GM23338 (cell line): ENCODE measurements at regions not wholly inside any gene's neighbourhood (a gene's known extent, or its start where the extent isn't known, plus 50 kb on each side); places are given as distances from the start of the nearest gene placed in this dataset.

ENCODE experiments used
- EZH2 ChIP-seq: fragments of 200-600 bp; sonication (generic); IDR thresholded peaks from one replicate; pipeline ENCODE4 v1.8.0; 2017; ENCODE audit warnings: antibody characterized with exemption, mild to moderate bottlenecking, low read depth; ENCODE audit not compliant: unreplicated experiment
- EZH2phosphoT487 ChIP-seq: fragments of 200-600 bp; sonication (generic); IDR thresholded peaks from one replicate; pipeline ENCODE4 v1.8.1; 2018; ENCODE audit warnings: antibody characterized with exemption; ENCODE audit not compliant: unreplicated experiment
- POLR2AphosphoS5 ChIP-seq: IDR thresholded peaks from 2 replicates; pipeline ENCODE4 v1.6.1; 2016; ENCODE audit warnings: antibody characterized with exemption, low read depth
- TF ChIP-seq, protein P1 (sequence below), 2 experiments: fragments of 200-600 bp in 1 of 2; sonication (generic) in 1 of 2; conservative IDR thresholded peaks; 2 replicates each; pipeline versions ENCODE4 v1.5.1 to v1.6.1; 2016 to 2017; ENCODE audit warnings: antibody characterized with exemption in 2 of 2, low read depth in 2 of 2, mild to moderate bottlenecking in 2 of 2, moderate library complexity in 1 of 2

DNA sequence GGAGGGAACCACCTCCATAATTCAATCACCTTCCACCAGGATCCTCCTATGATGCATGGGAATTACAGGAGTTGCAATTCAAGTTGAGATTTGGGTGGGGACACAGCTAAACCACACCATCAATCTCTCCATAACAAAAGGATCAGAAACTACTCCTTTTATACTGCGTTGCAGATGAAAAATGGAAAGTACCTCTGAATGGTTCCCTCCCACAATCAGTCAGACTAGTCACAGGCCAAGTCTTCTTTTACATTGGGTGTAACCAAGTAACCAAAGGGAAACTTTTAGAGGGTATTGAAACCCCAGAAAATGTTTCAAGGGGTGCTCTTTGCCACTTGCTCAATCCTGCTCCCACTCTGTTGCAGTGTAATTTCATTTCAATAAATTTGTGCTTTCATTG, 504.3 kb upstream of the CNTN3 start:
- TF ChIP-seq, protein P1, sequence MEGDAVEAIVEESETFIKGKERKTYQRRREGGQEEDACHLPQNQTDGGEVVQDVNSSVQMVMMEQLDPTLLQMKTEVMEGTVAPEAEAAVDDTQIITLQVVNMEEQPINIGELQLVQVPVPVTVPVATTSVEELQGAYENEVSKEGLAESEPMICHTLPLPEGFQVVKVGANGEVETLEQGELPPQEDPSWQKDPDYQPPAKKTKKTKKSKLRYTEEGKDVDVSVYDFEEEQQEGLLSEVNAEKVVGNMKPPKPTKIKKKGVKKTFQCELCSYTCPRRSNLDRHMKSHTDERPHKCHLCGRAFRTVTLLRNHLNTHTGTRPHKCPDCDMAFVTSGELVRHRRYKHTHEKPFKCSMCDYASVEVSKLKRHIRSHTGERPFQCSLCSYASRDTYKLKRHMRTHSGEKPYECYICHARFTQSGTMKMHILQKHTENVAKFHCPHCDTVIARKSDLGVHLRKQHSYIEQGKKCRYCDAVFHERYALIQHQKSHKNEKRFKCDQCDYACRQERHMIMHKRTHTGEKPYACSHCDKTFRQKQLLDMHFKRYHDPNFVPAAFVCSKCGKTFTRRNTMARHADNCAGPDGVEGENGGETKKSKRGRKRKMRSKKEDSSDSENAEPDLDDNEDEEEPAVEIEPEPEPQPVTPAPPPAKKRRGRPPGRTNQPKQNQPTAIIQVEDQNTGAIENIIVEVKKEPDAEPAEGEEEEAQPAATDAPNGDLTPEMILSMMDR (conservative IDR thresholded peaks at IDR 0.05; ENCODE audit: low read depth in 2 of 2) = no peak
- TF ChIP-seq EZH2phosphoT487 (no peak), EZH2 (no peak), POLR2AphosphoS5 (no peak)
